H9 (cell line): ENCODE measurements at regions not wholly inside any gene's neighbourhood (a gene's known extent, or its start where the extent isn't known, plus 50 kb on each side); places are given as distances from the start of the nearest gene placed in this dataset.

Source experiments
- DNase-seq: peaks from one replicate; pipeline ENCODE4 v3.0.0-alpha.2; 2017
- H2AFZ ChIP-seq: one replicate; pipeline ENCODE4 v1.6.1; 2013; ENCODE audit warnings: mild to moderate bottlenecking, low read length, control low read depth, moderate library complexity
- H2AK5ac ChIP-seq: 2 replicates; pipeline ENCODE4 v1.6.1; 2013; ENCODE audit warnings: low read length, control low read depth, mixed read lengths; ENCODE audit not compliant: insufficient read length
- H2BK120ac ChIP-seq: one replicate; pipeline ENCODE4 v1.6.1; 2013; ENCODE audit warnings: low read depth, mild to moderate bottlenecking, low read length, control low read depth, inconsistent platforms; ENCODE audit not compliant: poor library complexity, severe bottlenecking
- H2BK12ac ChIP-seq: 2 replicates; pipeline ENCODE4 v1.6.1; 2013; ENCODE audit warnings: low read length, control low read depth, mixed read lengths, low read depth; ENCODE audit not compliant: insufficient read length
- H2BK15ac ChIP-seq: 2 replicates; pipeline ENCODE4 v1.6.1; 2013; ENCODE audit warnings: low read depth, low read length, control low read depth
- H2BK20ac ChIP-seq: one replicate; pipeline ENCODE4 v1.6.1; 2013; ENCODE audit warnings: low read depth, mild to moderate bottlenecking, low read length, control low read depth, inconsistent platforms; ENCODE audit not compliant: poor library complexity, severe bottlenecking
- H2BK5ac ChIP-seq: 2 replicates; pipeline ENCODE4 v1.6.1; 2013; ENCODE audit warnings: low read length, control low read depth, mixed read lengths; ENCODE audit not compliant: insufficient read length
- H3K14ac ChIP-seq: 2 replicates; pipeline ENCODE4 v1.6.1; 2013; ENCODE audit warnings: low read length, control low read depth; ENCODE audit not compliant: insufficient read depth
- H3K18ac ChIP-seq: 2 replicates; pipeline ENCODE4 v1.6.1; 2013; ENCODE audit warnings: low read depth, mild to moderate bottlenecking, mixed read lengths, low read length, control low read depth; ENCODE audit not compliant: insufficient read length
- H3K23ac ChIP-seq: 2 replicates; pipeline ENCODE4 v1.6.1; 2013; ENCODE audit warnings: low read length, control low read depth, mixed read lengths, low read depth; ENCODE audit not compliant: insufficient read length
- H3K23me2 ChIP-seq: 2 replicates; pipeline ENCODE4 v1.6.1; 2013; ENCODE audit warnings: low read depth, mild to moderate bottlenecking, mixed read lengths, low read length, control low read depth; ENCODE audit not compliant: insufficient read length, poor library complexity, severe bottlenecking
- H3K27ac ChIP-seq: 2 replicates; pipeline ENCODE4 v1.5.1; 2013; ENCODE audit warnings: low read length, control low read depth, mixed read lengths, low read depth; ENCODE audit not compliant: insufficient read length
- H3K27me3 ChIP-seq: 2 replicates; pipeline ENCODE4 v1.6.1; 2013; ENCODE audit warnings: low read length, control low read depth, inconsistent platforms; ENCODE audit not compliant: insufficient read depth
- H3K4ac ChIP-seq: 2 replicates; pipeline ENCODE4 v1.6.1; 2013; ENCODE audit warnings: low read depth, mild to moderate bottlenecking, control low read depth, inconsistent platforms, low read length, moderate library complexity
- H3K4me1 ChIP-seq: 2 replicates; pipeline ENCODE4 v1.6.1; 2013; ENCODE audit warnings: low read length, control low read depth, inconsistent platforms; ENCODE audit not compliant: insufficient read depth
- H3K4me2 ChIP-seq: 2 replicates; pipeline ENCODE4 v1.6.1; 2013; ENCODE audit warnings: low read length, control low read depth, mixed read lengths; ENCODE audit not compliant: insufficient read length, insufficient read depth
- H3K56ac ChIP-seq: 2 replicates; pipeline ENCODE4 v1.6.1; 2013; ENCODE audit warnings: low read depth, mild to moderate bottlenecking, mixed read lengths, low read length, control low read depth; ENCODE audit not compliant: insufficient read length
- H3K79me1 ChIP-seq: 2 replicates; pipeline ENCODE4 v1.6.1; 2013; ENCODE audit warnings: low read depth, mild to moderate bottlenecking, moderate library complexity, low read length, control low read depth, inconsistent platforms; ENCODE audit not compliant: insufficient read depth, poor library complexity, severe bottlenecking
- H3K79me2 ChIP-seq: 2 replicates; pipeline ENCODE4 v1.6.1; 2013; ENCODE audit warnings: low read length, control low read depth, inconsistent platforms; ENCODE audit not compliant: insufficient read depth
- H3K9ac ChIP-seq: 2 replicates; pipeline ENCODE4 v1.6.1; 2013; ENCODE audit warnings: low read length, control low read depth, mixed read lengths; ENCODE audit not compliant: insufficient read length; ENCODE audit errors: extremely low read depth
- H3K9me3 ChIP-seq: one replicate; pipeline ENCODE4 v1.6.1; 2013; ENCODE audit warnings: low read depth, low read length, inconsistent platforms; ENCODE audit not compliant: control insufficient read depth
- H3T11ph ChIP-seq: one replicate; pipeline ENCODE4 v1.6.1; 2013; ENCODE audit warnings: mild to moderate bottlenecking, low read length, control low read depth, inconsistent platforms
- H4K20me1 ChIP-seq: one replicate; pipeline ENCODE4 v1.6.1; 2013; ENCODE audit not compliant: control insufficient read depth, insufficient read length, insufficient read depth
- H4K5ac ChIP-seq: 2 replicates; pipeline ENCODE4 v1.6.1; 2013; ENCODE audit warnings: low read depth, mild to moderate bottlenecking, mixed read lengths, low read length, control low read depth; ENCODE audit not compliant: insufficient read length
- H4K8ac ChIP-seq: replicated peaks from 2 replicates; pipeline ENCODE4 v1.6.1; 2013; ENCODE audit warnings: low read length, control low read depth, mixed read lengths, low read depth; ENCODE audit not compliant: insufficient read length
- H4K91ac ChIP-seq: 2 replicates; pipeline ENCODE4 v1.6.1; 2013; ENCODE audit warnings: low read depth, mild to moderate bottlenecking, moderate library complexity, mixed read lengths, low read length, control low read depth; ENCODE audit not compliant: insufficient read length
- H3K27ac Mint-ChIP-seq, 3 experiments: 2 replicates in 2 of 3; 3 replicates in 1 of 3; pipeline ENCODE4 v1.8.0; 2020 to 2021; ENCODE audit warnings: mixed read lengths in 3 of 3, mild to moderate bottlenecking in 1 of 3, moderate library complexity in 1 of 3
- H3K27me3 Mint-ChIP-seq: 2 replicates; pipeline ENCODE4 v1.8.0; 2021; ENCODE audit warnings: low read depth, mild to moderate bottlenecking, moderate library complexity, mixed read lengths
- H3K36me3 Mint-ChIP-seq, 3 experiments: 2 replicates in 2 of 3; 3 replicates in 1 of 3; pipeline ENCODE4 v1.8.0; 2020 to 2021; ENCODE audit warnings: low read depth in 3 of 3, mixed read lengths in 3 of 3; ENCODE audit not compliant: insufficient read depth in 1 of 3
- H3K4me1 Mint-ChIP-seq, 2 experiments: 2 replicates each; pipeline ENCODE4 v1.8.0; 2020; ENCODE audit warnings: mixed read lengths in 2 of 2
- H3K4me3 Mint-ChIP-seq, 2 experiments: 2 replicates in 1 of 2; 3 replicates in 1 of 2; pipeline ENCODE4 v1.8.0; 2020 to 2021; ENCODE audit warnings: mild to moderate bottlenecking in 2 of 2, mixed read lengths in 2 of 2, moderate library complexity in 1 of 2
- H3K9me3 Mint-ChIP-seq, 2 experiments: 2 replicates in 1 of 2; 3 replicates in 1 of 2; pipeline ENCODE4 v1.8.0; 2020; ENCODE audit warnings: mild to moderate bottlenecking in 2 of 2, mixed read lengths in 2 of 2, moderate library complexity in 1 of 2
- WGBS: extraction: QIAGEN DNeasy Blood & Tissue Kit; methylation state at CpG from one replicate; pipeline ENCODE4 v1.1.7; 2013; ENCODE audit warnings: missing lambda C conversion rate, low lambda C conversion rate, mixed read lengths; ENCODE audit not compliant: insufficient read length; ENCODE audit errors: extremely low coverage; 5-methylcytosine and 5-hydroxymethylcytosine counted together
- TF ChIP-seq, protein P1 (sequence below): fragments of 200-600 bp; sonication (generic); conservative IDR thresholded peaks from 3 replicates; pipeline ENCODE4 v1.8.0; 2021; ENCODE audit warnings: antibody characterized with exemption, mild to moderate bottlenecking

DNA sequence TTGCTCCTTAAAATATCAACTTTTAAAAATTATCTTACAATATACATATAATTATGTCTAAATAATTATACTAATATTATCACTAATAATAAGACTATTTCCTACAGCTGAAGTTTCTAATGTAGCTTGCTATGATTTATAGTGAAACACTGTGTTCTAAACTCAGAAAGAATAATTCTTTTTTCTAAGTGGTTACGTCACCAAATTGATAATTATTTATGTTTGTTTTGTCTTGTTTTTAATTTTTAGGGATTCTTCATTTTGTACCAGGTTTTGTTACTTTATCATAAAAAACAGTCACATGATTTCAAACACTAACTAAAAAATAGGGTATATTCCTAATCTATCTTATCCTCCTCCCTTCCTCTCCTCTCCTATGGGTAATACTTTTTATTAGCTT, 662.1 kb downstream of the FRK start:
- H2BK5ac ChIP-seq = no peak overlapping the region
- H2AFZ ChIP-seq = no peak overlapping the region
- H3K23me2 ChIP-seq = no peaks in the 10 kb centered on the region
- peaks cover 3 to 9% (median 6%) of the 10 kb centered on the region in 3 experiments; a peak in 4 of 7 replicates for H3K36me3 Mint-ChIP-seq
- H2BK15ac ChIP-seq = no peak overlapping the region
- no peak overlapping the region for H3K27ac ChIP-seq
- no peak overlapping the region for H3T11ph ChIP-seq
- no peaks in the 10 kb centered on the region for H3K79me1 ChIP-seq
- no peak overlapping the region for H3K4ac ChIP-seq
- no peak overlapping the region for H3K56ac ChIP-seq
- no peak overlapping the region for H3K4me3 Mint-ChIP-seq
- H2BK20ac ChIP-seq = no peak overlapping the region
- no peak overlapping the region for H2BK120ac ChIP-seq
- H4K91ac ChIP-seq = no peak overlapping the region
- H2AK5ac ChIP-seq = no peak overlapping the region
- H3K4me1 ChIP-seq = no peaks in the 10 kb centered on the region
- no peak overlapping the region for H3K4me2 ChIP-seq
- WGBS = no CpG with 5 or more reads among the region's 1 CpG
- H3K9ac ChIP-seq = no peak overlapping the region
- H3K27ac Mint-ChIP-seq = no peak overlapping the region
- no peak overlapping the region for H2BK12ac ChIP-seq
- no peak overlapping the region for H3K14ac ChIP-seq
- peaks cover 0 to 3% of the 10 kb centered on the region in 2 experiments; a peak in 1 of 4 replicates for H3K4me1 Mint-ChIP-seq
- H4K8ac ChIP-seq = no peak overlapping the region
- no peak for DNase-seq
- no peaks in the 10 kb centered on the region for H4K20me1 ChIP-seq
- TF ChIP-seq, protein P1, sequence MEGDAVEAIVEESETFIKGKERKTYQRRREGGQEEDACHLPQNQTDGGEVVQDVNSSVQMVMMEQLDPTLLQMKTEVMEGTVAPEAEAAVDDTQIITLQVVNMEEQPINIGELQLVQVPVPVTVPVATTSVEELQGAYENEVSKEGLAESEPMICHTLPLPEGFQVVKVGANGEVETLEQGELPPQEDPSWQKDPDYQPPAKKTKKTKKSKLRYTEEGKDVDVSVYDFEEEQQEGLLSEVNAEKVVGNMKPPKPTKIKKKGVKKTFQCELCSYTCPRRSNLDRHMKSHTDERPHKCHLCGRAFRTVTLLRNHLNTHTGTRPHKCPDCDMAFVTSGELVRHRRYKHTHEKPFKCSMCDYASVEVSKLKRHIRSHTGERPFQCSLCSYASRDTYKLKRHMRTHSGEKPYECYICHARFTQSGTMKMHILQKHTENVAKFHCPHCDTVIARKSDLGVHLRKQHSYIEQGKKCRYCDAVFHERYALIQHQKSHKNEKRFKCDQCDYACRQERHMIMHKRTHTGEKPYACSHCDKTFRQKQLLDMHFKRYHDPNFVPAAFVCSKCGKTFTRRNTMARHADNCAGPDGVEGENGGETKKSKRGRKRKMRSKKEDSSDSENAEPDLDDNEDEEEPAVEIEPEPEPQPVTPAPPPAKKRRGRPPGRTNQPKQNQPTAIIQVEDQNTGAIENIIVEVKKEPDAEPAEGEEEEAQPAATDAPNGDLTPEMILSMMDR = no peak
- no peak overlapping the region for H3K23ac ChIP-seq
- peaks cover 9 to 12% of the 10 kb centered on the region in 2 experiments for H3K9me3 Mint-ChIP-seq
- no peaks in the 10 kb centered on the region; the same call in 1 of the 2 replicates for H3K27me3 Mint-ChIP-seq
- no peaks in the 10 kb centered on the region for H3K27me3 ChIP-seq
- no peaks in the 10 kb centered on the region for H3K9me3 ChIP-seq
- H4K5ac ChIP-seq = no peak overlapping the region
- H3K18ac ChIP-seq = no peak overlapping the region
- H3K79me2 ChIP-seq = no peaks in the 10 kb centered on the region
